ENCODE measurements at regions not wholly inside any gene's neighbourhood (a gene's known extent, or its start where the extent isn't known, plus 50 kb on each side); places are given as distances from the start of the nearest gene placed in this dataset.
"Not testable (repeated sequence)": the region's sequence is repeated elsewhere in the genome, so short reads cannot be mapped to it uniquely, and the experiment has no call there.

GRCh38 chr12:129959889-129960288 is 56.1 kb upstream of the TMEM132D start:
- Mint-ChIP-seq H3K36me3 (ENCODE audit: low read depth) (no peaks in the 10 kb centered on the region), H3K27ac (no peak overlapping the region), H3K4me3 (no peak overlapping the region), H3K27me3 (no peaks in the 10 kb centered on the region), H3K4me1 (no peaks in the 10 kb centered on the region)
- no peaks in the 10 kb centered on the region for H3K9me3 ChIP-seq (ENCODE audit: control insufficient read depth, low read length, poor library complexity, severe bottlenecking)
- DNase-seq (no peak), ATAC-seq (no peak)

- no peaks in the 10 kb centered on the region for H3K4me1 Mint-ChIP-seq
- no peaks in the 10 kb centered on the region for H3K27me3 Mint-ChIP-seq
- DNase-seq (no peak), ATAC-seq (no peak)
- no peaks in the 10 kb centered on the region for H3K36me3 Mint-ChIP-seq (ENCODE audit: low read depth)
- H3K27ac Mint-ChIP-seq: no peak overlapping the region
- no peak overlapping the region for H3K4me3 Mint-ChIP-seq
- H3K9me3 ChIP-seq (ENCODE audit: control insufficient read depth, low read length, poor library complexity, severe bottlenecking): no peaks in the 10 kb centered on the region
Observed at GRCh38 chr12:129961091-129961490, 57.3 kb upstream of the TMEM132D start.

GRCh38 chr12:129961856-129962255 is 58.0 kb upstream of the TMEM132D start:
- Mint-ChIP-seq H3K27ac (no peak overlapping the region), H3K4me1 (no peaks in the 10 kb centered on the region), H3K36me3 (ENCODE audit: low read depth) (no peaks in the 10 kb centered on the region), H3K4me3 (no peak overlapping the region), H3K27me3 (no peaks in the 10 kb centered on the region)
- DNase-seq (no peak), ATAC-seq (no peak)
- H3K9me3 ChIP-seq (ENCODE audit: control insufficient read depth, low read length, poor library complexity, severe bottlenecking): no peaks in the 10 kb centered on the region

GRCh38 chr12:129964300-129964699 is 60.5 kb upstream of the TMEM132D start:
- no peaks in the 10 kb centered on the region for H3K27me3 Mint-ChIP-seq
- H3K36me3 Mint-ChIP-seq (ENCODE audit: low read depth): no peaks in the 10 kb centered on the region
- no peak overlapping the region for H3K27ac Mint-ChIP-seq
- H3K4me1 Mint-ChIP-seq: no peaks in the 10 kb centered on the region
- H3K9me3 ChIP-seq (ENCODE audit: control insufficient read depth, low read length, poor library complexity, severe bottlenecking): no peaks in the 10 kb centered on the region
- DNase-seq (no peak), ATAC-seq (no peak)
- H3K4me3 Mint-ChIP-seq: no peak overlapping the region

GRCh38 chr12:129964826-129965457 is 61.1 kb upstream of the TMEM132D start:
- no peaks in the 10 kb centered on the region for H3K27me3 Mint-ChIP-seq
- H3K36me3 Mint-ChIP-seq (ENCODE audit: low read depth): no peaks in the 10 kb centered on the region
- H3K4me3 Mint-ChIP-seq: no peak overlapping the region
- no peak overlapping the region for H3K27ac Mint-ChIP-seq
- H3K4me1 Mint-ChIP-seq: no peaks in the 10 kb centered on the region
- H3K9me3 ChIP-seq (ENCODE audit: control insufficient read depth, low read length, poor library complexity, severe bottlenecking): no peaks in the 10 kb centered on the region
- ATAC-seq: no peak
- DNase-seq: no peak

GRCh38 chr12:129966146-129966995 is 62.5 kb upstream of the TMEM132D start:
- Mint-ChIP-seq H3K36me3 (ENCODE audit: low read depth) (no peaks in the 10 kb centered on the region), H3K4me1 (no peaks in the 10 kb centered on the region), H3K4me3 (no peak overlapping the region), H3K27me3 (no peaks in the 10 kb centered on the region), H3K27ac (no peak overlapping the region)
- ATAC-seq: no peak
- DNase-seq: no peak
- no peaks in the 10 kb centered on the region for H3K9me3 ChIP-seq (ENCODE audit: control insufficient read depth, low read length, poor library complexity, severe bottlenecking)

GRCh38 chr12:129971721-129972120 is 67.9 kb upstream of the TMEM132D start:
- Mint-ChIP-seq H3K4me1 (no peaks in the 10 kb centered on the region), H3K36me3 (ENCODE audit: low read depth) (no peaks in the 10 kb centered on the region), H3K4me3 (no peak overlapping the region), H3K27me3 (no peaks in the 10 kb centered on the region), H3K27ac (no peak overlapping the region)
- DNase-seq (no peak), ATAC-seq (no peak)
- no peaks in the 10 kb centered on the region for H3K9me3 ChIP-seq (ENCODE audit: control insufficient read depth, low read length, poor library complexity, severe bottlenecking)

- Mint-ChIP-seq H3K4me3 (no peak overlapping the region), H3K36me3 (ENCODE audit: low read depth) (no peaks in the 10 kb centered on the region), H3K4me1 (no peaks in the 10 kb centered on the region), H3K27me3 (no peaks in the 10 kb centered on the region), H3K27ac (no peak overlapping the region)
- H3K9me3 ChIP-seq (ENCODE audit: control insufficient read depth, low read length, poor library complexity, severe bottlenecking): no peaks in the 10 kb centered on the region
- ATAC-seq (no peak), DNase-seq (no peak)
Observed at GRCh38 chr12:129973236-129973961, 69.6 kb upstream of the TMEM132D start.

GRCh38 chr12:129984106-129984505 is 80.3 kb upstream of the TMEM132D start:
- Mint-ChIP-seq H3K4me3 (no peak overlapping the region), H3K27ac (no peak overlapping the region), H3K27me3 (no peaks in the 10 kb centered on the region), H3K4me1 (no peaks in the 10 kb centered on the region), H3K36me3 (ENCODE audit: low read depth) (peaks cover 2% of the 10 kb centered on the region)
- DNase-seq: no peak
- no peaks in the 10 kb centered on the region for H3K9me3 ChIP-seq (ENCODE audit: control insufficient read depth, low read length, poor library complexity, severe bottlenecking)
- ATAC-seq: no peak

GRCh38 chr12:129987841-129988240 is 84.0 kb upstream of the TMEM132D start:
- ATAC-seq: no peak
- Mint-ChIP-seq H3K27me3 (no peaks in the 10 kb centered on the region), H3K4me1 (no peaks in the 10 kb centered on the region), H3K36me3 (ENCODE audit: low read depth) (peaks cover 2% of the 10 kb centered on the region), H3K27ac (no peak overlapping the region), H3K4me3 (no peak overlapping the region)
- DNase-seq: no peak
- H3K9me3 ChIP-seq (ENCODE audit: control insufficient read depth, low read length, poor library complexity, severe bottlenecking): no peaks in the 10 kb centered on the region

GRCh38 chr12:129994634-129995033 is 90.8 kb upstream of the TMEM132D start:
- ATAC-seq (no peak), DNase-seq (no peak)
- Mint-ChIP-seq H3K4me1 (no peaks in the 10 kb centered on the region), H3K36me3 (ENCODE audit: low read depth) (no peaks in the 10 kb centered on the region), H3K4me3 (no peak overlapping the region), H3K27ac (no peak overlapping the region), H3K27me3 (no peaks in the 10 kb centered on the region)
- no peaks in the 10 kb centered on the region for H3K9me3 ChIP-seq (ENCODE audit: control insufficient read depth, low read length, poor library complexity, severe bottlenecking)

- Mint-ChIP-seq H3K27ac (no peak overlapping the region), H3K4me3 (no peak overlapping the region), H3K4me1 (no peaks in the 10 kb centered on the region), H3K36me3 (ENCODE audit: low read depth) (no peaks in the 10 kb centered on the region), H3K27me3 (no peaks in the 10 kb centered on the region)
- H3K9me3 ChIP-seq (ENCODE audit: control insufficient read depth, low read length, poor library complexity, severe bottlenecking): no peaks in the 10 kb centered on the region
- DNase-seq (no peak), ATAC-seq (no peak)
Observed at GRCh38 chr12:129997239-129997638, 93.4 kb upstream of the TMEM132D start.

GRCh38 chr12:130004310-130004877 is 100.6 kb upstream of the TMEM132D start:
- not testable (repeated sequence) for H3K27ac Mint-ChIP-seq; DNase-seq; H3K27me3 Mint-ChIP-seq; H3K9me3 ChIP-seq (ENCODE audit: control insufficient read depth, low read length, poor library complexity, severe bottlenecking); ATAC-seq; H3K4me3 Mint-ChIP-seq; H3K4me1 Mint-ChIP-seq; H3K36me3 Mint-ChIP-seq (ENCODE audit: low read depth)

All from T-helper 17 cell (primary cell).